HS-5 (cell line): ENCODE measurements at regions not wholly inside any gene's neighbourhood (a gene's known extent, or its start where the extent isn't known, plus 50 kb on each side); places are given as distances from the start of the nearest gene placed in this dataset.
"Not testable (repeated sequence)": the region's sequence is repeated elsewhere in the genome, so short reads cannot be mapped to it uniquely, and the experiment has no call there.

Experiments used
- DNase-seq: peaks from one replicate; pipeline ENCODE4 v3.0.0-alpha.2; 2012; ENCODE audit warnings: low read depth

DNA sequence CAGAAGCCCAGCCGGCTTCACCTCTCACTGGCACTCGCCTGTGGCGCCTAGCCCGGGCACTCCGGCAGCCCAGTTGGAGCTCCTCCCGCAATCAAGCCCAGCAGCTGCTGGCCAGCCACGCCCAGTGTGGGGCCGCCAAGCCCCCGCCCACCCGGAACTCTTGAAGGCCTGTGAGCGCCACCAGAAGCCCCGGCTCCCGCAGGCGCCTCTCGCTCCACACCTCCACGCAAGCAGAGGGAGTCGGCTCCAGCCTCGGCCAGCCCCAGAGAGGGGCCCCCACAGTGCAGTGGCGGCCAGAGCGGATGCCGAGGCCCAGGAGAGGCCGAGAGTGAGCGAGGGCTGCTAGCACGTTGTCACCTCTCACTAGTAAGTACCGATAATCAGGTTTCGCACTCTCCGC lies 240.7 kb downstream of the TFEC start:
- DNase-seq, result no peak

DNA sequence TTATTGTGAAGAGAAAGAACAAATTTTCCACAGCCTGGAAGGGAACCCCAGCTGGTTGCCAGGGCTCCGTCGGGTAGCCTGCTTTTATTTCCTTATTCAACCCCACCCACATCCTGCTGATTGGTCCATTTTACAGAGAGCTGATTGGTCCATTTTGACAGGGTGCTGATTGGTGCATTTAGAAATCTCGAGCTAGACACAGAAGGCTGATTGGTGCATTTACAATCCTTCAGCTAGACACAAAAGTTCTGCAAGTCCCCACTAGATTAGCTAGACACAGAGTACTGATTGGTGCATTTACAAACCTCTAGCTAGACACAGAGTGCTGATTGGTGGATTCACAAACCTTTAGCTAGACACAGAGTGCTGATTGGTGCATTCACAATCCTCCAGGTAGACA lies 241.1 kb downstream of the TFEC start:
- DNase-seq, result not testable (repeated sequence)

DNA sequence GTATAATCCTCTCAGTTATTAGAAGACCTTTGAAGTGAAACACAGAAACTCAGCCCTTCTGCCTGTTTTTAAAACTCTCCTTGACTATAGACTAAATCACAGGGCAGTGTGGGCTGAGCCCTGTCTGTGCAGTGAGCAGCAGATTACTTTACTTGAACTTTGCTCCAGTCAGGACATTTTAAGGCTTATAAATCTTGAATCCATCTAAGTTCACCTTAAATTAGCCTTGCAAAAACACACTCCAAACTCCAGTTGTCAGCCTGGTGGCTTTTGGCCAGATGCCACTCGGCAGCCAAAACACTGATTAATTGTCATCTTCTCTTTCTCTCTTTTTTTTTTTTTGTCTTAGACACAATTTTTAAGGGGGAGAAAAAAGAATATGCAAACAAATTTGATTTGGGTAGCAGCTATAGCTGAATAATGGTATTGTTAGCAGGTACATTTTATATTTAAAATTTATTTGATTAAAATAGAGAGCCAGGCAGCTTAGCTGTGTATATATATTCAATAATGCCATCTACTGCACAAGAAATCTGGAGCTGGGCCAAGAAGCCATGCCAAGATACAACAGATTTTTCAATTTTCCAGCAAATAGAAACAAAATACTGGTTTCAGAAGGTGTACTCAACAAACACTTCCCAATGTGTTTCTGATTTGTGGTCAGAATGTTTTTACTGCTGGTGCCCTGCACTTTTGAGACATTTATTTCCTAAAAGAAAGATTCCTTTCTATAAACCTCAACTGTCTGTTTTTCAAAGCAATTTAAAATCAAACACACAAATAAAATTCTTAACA lies 247.7 kb downstream of the TFEC start:
- no peak for DNase-seq

DNA sequence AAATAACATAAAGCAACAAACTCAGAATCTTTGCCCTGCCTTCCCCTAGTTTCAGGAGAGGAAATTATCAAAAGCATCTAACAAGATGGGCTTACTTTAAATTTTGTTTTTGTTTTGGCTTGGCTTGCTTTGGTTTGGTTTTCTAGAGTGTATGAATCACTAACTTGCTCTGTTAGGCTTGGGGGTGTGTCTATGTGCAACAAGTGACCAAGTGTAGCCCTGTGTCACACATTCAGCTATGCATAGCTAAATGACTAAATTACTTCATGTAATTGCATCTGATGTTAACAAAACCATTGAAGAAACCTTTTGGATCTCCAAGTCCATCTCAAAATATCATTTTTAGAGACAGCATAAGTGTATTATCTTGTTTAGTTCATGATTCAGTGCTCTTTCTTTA lies 251.0 kb downstream of the TFEC start:
- DNase-seq, result no peak

DNA sequence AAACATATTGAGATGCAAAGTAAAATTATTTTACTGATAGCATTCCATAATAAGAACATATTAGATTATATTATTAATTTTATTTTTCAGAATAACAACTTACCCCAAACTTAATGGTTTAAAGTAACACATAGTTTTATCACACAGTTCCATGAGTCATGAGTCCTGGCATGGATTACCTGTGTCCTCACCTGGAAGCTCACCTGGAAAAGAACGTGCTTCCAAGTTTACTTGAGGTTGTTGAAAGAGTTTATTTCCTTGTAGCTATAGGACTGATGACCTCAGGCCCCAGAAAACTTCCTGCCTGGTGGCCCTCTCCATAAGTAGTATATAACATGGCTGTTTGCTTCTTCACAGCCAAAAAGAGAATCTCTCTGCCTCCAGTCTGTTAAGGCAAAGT lies 254.6 kb downstream of the TFEC start:
- no peak for DNase-seq

DNA sequence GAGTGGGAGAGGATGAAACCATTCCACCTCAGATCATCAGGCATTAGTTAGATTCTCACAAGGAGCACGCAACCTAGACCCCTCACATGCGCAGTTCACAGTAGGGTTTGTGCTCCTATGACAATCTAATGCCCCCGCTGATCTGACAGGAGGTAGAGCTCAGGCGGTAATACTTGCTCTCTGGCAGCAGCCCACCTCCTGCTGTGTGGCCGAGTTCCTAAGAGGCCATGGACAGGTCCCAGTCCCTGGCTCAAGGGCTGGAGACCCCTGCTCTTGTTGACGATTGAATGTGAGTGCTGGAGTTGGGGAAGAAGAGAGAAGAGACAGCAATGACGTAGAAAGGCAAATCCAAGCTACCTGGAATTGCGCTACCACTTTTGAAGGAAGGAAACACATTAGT lies 267.2 kb downstream of the TFEC start:
- no peak for DNase-seq

DNA sequence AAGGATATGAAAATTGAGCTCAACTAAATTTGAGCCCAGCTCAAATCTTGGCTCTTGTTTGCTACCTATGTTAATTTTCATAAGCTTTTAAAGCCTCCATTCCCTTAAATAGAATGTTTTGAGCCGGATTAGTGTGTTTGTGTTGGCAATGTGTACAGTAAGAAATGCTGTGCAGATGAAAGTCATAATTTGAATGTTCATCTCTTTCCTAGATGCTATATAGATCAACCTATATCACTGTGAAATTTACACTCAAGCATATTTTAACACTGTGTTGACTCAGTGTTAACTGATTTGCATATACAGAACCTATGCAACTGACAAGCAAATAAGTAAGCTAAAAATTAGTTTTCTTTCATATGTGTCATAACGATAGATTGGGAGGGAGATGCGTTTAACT lies 272.5 kb downstream of the TFEC start:
- no peak for DNase-seq

DNA sequence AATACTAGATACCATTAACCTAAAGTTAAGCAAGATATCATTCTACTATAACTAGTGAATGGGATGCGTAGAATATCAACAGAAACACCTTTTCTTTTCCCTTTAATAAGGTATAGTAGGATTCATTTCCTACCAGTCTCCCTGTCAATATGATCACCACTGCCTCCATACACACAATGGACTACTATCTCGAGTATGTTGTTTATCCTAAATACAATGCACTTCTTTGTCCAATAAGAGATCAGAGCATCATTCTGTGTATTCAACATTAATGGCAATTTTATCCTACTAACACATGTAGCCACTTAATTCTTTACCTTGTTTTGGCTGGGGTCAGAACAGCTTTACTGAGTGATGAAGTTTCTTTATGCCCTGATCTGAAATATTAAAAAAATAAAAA lies 276.3 kb downstream of the TFEC start:
- no peak for DNase-seq

DNA sequence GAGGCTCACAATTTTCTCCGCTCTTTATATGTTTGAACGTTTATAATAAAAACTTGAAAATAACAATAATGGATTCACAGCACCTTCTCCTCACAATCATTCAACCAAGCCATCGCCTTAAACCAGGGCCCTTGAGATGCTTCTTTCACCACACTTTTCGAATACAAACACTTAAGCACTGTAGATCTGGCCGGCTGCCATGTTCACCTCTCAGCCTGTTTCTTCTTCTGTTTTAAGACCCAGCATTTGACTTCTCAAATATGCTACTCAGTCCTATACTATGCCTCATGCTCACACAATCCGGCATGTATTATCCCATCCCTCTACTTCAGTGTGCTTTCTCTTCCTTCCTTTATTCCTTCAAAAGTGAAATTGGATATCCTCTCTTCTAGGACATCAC lies 280.6 kb downstream of the TFEC start:
- no peak for DNase-seq

DNA sequence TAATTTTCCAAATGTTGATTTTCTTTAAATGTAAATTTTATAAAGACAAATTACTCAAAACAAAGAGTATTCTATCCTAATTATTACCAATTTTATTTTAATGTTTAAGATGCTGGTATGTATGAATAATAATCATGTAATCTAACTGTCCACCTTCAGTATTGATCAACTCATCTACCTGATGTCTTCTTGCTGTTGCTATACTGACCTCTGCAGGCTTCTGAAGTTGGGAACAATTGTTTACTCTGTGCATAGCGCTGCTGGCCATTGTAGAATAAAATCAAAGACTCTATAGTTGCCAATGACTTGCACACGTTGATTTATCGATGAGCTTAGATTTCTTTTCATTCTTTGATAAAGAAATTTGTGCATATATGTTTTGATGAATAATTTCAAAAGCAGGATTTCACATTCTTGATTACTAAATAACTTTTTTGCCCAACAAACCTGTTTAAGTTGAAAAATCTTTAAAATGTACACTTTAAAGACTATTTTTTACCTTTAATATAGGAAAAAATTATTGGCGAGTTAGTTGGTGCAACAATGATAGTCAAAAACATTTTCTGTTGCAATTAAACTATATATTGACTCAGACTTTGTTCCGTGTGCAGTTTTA lies 282.3 kb downstream of the TFEC start:
- no peak for DNase-seq

DNA sequence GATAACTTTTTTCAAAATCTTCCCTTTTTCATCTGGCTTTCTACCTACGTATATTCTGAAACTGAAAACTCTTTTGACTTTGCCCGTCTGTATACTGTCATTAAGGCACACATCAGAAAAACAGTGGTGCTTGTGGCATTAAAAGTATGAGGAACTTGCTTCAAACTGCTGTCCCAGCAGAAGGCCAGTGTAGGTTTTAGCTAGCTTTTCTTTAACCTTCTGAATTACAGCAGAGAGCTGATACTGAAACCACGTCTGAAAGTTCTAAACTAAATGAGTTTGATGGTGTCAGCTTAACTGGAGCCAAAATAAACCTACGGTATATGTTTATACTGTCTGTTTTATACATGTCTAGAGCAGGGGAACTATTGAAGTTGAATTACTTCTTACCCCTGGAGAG lies 283.4 kb downstream of the TFEC start:
- DNase-seq, result no peak

DNA sequence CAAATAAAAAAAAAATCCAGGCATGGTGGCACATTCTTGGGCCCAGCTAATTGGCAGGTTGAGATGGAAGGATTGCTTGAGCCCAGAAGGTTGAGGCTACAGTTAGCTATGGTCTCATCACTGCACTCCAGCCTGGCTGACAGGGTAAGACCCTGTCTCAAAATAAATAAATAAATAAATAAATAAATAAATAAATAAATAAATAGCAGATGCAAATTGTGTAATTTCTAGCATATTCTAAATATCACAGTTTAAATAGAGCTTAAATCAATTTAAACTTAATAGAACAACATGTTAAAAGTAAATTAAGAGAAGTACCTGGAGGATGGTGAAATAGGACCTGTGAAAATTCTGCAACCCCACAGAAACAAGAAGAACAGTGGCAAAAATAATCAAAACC lies 290.5 kb downstream of the TFEC start:
- no peak for DNase-seq

DNA sequence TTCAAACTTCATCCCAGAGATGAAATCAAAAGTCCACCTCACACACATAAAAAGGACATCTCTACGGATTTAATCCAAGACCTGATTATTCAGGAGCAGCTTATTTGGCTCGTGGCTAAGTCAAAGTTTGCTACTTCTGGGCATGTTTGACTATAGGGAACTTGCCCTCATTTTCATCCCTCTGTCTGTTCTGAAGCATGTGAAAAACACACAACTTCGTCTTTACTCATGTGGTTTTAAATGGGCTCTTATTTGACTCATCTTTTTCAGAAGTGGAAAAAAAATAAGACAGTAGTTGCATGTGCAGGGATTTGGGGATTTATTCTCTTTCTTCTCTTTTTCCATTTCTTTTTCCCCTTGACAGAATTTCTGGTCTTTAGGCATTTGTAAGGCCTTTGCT lies 295.9 kb downstream of the TFEC start:
- no peak for DNase-seq

DNA sequence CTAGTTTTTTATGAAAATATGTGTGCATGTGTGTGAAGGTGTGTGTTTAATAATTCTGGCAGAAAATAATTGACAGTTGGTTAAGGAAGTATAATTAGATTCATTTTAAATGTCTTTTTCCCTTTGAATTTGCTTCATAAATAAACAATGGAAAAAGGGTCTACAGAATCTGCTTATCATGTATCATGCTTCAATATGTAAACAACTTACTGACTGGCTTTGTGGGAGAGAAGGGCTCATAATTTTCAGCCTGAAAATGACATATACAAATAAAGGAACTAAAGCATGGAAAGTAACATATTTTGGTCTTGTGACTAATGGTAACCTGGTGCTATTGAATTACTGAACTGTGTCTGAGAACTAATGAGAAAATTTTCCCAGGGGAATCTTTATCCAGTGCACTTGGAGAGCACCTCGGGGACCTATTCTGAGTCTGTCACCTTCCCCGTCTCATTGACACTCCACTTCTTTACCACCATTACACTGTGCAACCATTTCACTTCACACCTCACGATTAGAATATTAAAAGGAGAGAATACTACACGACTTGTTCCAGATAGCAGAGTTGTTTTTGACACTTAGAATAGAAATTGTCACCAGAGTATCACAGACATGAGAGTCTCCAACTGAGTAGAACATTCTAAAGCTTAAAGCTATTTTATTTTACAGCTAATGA lies 298.6 kb downstream of the TFEC start:
- no peak for DNase-seq

DNA sequence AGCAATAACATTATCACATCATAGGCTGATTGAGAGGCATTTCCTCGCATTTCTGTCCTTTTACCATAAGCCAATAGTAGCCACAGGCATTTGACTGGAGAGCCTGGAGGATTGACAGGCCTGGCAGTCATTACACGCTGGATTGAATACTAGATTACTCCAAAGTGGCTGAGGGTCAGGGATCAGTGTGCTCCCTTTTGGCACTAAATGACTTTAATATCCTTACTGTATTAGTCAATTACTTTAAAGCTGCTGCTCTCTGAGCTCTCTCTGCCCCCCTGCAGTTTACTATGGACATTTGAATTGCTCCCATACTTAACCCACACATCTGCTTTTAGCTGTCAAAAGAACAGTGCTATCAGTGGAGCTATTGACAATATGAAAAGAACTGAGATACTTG lies 302.0 kb downstream of the TFEC start:
- DNase-seq, result no peak

DNA sequence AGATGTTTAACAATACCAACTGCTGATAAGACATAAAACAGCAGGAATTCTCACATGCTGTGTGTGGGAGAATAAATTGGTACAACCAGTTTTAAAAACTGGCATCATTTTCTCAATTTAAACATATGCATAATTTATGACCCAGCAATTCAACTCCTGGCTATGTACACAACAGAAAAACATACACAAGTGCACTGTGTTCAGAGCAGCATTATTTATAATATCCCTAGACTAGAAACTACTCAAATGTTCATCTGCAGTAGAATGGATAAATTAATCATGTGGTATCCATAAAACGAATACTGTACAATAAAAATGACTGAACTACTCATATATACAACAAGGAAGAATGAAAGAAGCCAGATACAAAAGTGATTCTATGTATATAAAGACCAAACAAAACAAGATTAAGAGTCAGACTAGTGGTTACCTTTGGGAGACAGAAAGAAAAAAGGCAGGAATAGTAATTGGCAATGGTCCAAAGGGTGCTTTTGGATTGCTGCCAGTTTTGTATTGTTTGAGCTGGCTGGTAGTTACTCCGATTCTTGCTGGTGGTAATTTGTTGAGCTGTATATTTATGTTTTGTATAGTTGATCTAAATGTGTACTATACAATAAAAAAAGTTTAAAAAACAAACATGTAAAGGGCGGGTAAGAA lies 306.0 kb downstream of the TFEC start:
- no peak for DNase-seq

DNA sequence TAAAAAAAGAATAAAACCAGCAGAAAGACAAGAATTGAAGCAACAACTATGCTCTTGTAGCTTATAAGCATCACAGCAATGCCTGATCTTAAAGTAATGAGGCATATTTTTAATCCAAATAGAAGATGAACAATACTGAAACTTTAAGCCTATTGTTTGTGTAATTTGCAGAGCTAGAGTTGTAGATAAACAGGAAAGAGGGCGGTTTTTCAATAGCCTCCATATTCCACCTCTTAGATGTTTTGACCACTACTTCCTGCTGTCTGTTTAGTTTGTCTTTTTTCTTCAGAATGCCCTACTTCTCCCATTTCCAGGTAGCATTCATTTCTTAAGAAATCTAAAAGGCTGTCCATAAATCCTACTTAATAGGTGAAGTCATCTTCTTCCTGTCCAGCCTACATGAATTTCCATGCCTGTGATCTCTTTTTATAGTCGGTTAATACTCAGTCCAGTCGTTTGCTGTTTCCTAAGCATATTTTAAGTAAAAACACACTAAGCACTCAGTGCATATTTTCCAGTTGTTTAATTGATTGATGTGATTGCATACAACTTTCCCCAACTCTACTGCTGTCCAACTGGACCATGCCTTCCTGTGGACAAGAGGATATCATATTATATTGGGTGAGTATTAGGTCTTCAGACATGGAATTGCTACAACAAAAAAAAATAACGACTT lies 308.1 kb downstream of the TFEC start:
- no peak for DNase-seq

DNA sequence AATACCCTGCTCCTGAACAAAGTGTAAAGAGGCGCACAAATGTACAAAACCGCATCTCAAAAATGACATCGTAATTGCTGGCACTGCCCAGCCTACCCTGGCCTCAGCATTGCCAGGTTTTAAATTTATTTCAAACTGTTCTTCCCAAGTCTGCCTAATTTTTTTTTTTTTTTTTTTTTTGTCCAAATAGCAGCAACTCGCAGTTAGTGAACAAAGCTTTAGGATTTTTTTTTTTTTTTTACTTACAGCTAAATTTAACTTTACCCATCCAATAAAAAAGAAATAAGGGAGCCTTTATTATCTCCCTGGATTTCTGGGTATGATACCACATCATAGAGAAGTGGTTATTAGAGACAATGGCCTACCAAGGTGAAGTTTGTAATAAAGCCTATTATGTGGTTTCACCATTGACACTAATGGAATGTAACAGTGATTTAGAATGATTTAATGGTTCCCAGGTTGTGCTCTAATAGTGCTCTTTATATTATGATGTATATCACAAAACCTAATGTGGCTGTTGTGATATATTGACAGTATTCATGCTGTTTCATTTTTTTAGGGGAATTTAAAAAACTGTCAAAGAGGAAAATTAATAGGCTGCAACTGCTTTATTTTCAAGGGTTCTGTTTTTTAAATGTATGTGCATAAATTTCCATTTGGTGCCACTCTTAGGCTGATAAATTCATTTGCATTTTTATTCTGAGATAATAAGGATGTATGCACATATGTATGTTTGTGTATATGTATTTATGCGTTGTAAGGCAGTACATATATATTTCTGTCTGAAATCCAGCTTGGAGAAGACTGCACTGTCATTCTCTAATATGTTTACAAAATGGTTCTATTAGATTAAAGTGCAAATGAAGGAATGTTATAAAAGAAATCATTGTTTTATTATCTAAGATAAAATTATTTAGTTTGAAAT lies 309.0 kb downstream of the TFEC start:
- no peak for DNase-seq

DNA sequence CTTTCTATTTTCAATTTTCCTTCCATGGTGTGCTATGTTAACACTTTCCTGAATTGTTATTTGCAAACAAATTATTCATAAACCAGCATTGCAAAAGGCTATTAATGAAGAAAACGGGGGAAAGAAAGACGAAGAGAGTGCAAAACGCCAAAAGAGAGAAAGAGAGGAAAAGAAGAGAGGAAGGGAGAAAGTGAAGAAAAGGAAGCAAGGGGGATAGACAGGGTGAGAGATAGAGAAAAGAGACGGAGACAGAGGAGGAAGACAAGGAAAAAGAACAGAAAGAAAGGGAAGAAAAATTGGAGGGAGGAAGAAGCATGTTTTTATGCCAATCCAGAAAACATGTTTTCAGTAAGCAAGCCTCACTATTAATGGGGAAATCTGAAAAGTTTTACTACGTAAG lies 310.6 kb downstream of the TFEC start:
- DNase-seq, result no peak

DNA sequence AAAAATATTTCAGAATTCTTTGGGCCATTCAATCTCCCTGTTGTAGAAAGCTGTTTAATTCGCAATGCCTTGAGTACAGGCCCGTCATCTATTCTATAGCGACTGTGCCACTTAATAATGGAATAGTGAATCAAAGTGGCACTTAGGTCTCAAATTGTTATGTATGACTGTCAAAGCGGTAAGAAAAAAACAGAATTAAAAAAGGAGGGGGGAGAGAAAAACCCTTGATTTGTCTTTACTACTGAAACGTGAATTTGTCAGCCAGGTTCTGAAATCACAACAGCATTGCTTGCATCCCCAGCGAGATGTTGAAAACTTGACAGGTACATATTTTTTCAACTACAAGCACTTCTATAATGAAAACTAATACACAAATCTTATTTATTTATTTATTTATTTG lies 320.9 kb downstream of the TFEC start:
- no peak for DNase-seq

DNA sequence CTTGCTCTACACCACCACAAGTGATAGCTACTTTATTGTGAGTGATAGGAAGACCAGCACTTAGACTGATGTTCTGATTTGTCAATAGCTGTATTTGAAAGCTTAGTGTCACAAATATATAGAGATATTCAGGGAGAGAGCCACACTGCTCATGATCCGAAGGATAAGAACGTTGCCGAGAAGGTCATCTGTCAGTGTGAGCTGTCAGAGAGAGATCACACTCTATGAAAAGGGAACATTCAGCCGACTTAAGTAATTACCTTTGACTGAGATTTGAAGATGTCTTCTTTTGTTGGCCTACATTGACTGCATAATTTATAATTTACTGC lies 322.6 kb downstream of the TFEC start:
- DNase-seq, result no peak
